ENCODE measurements at regions not wholly inside any gene's neighbourhood (a gene's known extent, or its start where the extent isn't known, plus 50 kb on each side); places are given as distances from the start of the nearest gene placed in this dataset.

DNA sequence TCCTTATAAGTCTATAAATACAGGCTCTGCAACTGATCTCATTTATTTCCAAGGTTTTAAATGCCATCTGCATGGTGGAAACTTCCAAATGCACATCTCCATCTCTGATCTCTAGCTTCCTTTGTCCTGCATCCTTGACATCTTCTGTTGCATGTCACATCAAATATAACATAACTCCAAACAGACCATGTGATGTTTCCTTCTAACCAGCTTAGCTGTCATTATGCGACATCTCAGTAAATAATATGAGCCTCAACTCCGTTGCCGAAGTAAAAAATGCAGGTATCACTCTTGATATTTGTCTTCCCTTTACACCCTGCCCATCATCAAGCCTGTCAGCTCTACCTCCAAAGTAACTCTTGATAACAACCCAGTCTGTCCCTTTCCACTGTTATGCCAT, 506.4 kb upstream of the C9orf72 start:
- TF ChIP-seq, protein P1, sequence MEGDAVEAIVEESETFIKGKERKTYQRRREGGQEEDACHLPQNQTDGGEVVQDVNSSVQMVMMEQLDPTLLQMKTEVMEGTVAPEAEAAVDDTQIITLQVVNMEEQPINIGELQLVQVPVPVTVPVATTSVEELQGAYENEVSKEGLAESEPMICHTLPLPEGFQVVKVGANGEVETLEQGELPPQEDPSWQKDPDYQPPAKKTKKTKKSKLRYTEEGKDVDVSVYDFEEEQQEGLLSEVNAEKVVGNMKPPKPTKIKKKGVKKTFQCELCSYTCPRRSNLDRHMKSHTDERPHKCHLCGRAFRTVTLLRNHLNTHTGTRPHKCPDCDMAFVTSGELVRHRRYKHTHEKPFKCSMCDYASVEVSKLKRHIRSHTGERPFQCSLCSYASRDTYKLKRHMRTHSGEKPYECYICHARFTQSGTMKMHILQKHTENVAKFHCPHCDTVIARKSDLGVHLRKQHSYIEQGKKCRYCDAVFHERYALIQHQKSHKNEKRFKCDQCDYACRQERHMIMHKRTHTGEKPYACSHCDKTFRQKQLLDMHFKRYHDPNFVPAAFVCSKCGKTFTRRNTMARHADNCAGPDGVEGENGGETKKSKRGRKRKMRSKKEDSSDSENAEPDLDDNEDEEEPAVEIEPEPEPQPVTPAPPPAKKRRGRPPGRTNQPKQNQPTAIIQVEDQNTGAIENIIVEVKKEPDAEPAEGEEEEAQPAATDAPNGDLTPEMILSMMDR (conservative IDR thresholded peaks at IDR 0.05) = no peak
- TF ChIP-seq ZFX (IDR thresholded peaks at IDR 0.05) = no peak

All from C4-2B (cell line).